T47D (cell line): ENCODE measurements at regions not wholly inside any gene's neighbourhood (a gene's known extent, or its start where the extent isn't known, plus 50 kb on each side); places are given as distances from the start of the nearest gene placed in this dataset.
A peak's percentile ranks its signal among the peaks of the same experiment; 100 is the strongest.

ENCODE experiments used
- DNase-seq, 2 experiments: peaks; one replicate each; pipeline versions ENCODE4 v3.0.0 to v3.0.0-alpha.2; 2011 to 2012; ENCODE audit warnings: low read depth in 1 of 2, low spot score in 1 of 2
- JUND ChIP-seq: IDR thresholded peaks from 2 replicates; pipeline ENCODE4 v1.6.1; 2012; ENCODE audit warnings: low read depth
- in situ Hi-C: cut with HindIII; loops from 2 replicates; pipeline ENCODE4 v1.10.0; 2016; ENCODE audit warnings: low sequenced_read_pairs, low pct_unique_long_range_greater_than_20kb

- DNase-seq, result no peak
- TF ChIP-seq JUND, result no peak
- in situ Hi-C loops, result no loop called here
Observed at GRCh38 chr12:92229381-92229780, 83.7 kb upstream of the BTG1 start.

DNA sequence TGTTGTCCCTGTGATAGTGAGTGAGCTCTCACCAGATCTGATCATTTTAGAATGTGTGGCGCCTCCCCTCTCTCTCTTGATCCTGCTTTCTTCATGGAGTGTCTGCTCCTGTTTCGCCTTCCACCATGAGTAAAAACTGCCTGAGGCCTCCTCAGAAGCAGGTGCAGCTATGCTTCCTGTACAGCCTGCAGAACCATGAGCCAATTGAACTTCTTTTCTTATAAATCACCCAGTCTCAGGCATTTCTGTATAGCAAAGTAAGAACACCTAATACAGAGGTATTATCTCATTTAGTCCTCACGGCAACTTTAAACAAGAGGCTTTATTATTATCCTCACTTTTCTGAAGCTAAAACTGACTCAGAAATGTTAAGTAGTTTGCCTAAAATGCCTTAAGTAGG, 81.3 kb upstream of the BTG1 start:
- DNase-seq, result no peak
- no peak for TF ChIP-seq JUND
- in situ Hi-C loops, result no loop called here

DNA sequence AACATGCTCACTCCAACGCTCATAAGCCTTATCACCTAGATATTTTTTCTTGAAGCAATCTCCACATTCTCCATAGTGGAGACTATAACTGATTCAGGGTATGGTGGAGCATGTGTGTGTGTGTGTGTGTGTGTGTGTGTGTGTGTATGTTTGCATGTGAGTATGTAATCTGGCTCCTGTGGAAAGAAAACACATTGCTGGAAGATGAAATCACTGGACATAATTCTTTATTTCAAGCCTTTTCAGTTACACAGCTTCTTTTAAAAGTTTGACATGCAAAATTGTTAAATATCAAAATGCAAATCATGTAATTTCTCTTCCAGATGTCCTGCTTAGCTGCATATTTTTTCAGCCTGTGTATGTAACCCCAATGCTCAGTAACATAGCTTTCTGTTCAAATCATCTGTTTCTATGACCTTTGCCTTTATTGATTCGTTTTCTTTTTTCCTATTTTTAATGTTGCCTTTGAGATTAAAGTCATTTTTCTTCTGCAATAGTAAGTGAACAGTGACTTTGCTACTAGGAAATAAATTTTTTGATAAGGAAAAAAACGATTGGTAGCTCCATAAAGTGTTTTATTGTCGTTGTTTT, 80.5 kb upstream of the BTG1 start:
- TF ChIP-seq JUND, result no peak
- in situ Hi-C loops, result no loop called here

GRCh38 chr12:92224685-92225331, 79.2 kb upstream of the BTG1 start:
- TF ChIP-seq JUND, result no peak
- no peak for DNase-seq
- in situ Hi-C loops, result no loop called here

More for the DNA sequence above, 80.5 kb upstream of the BTG1 start:
- no peak for DNase-seq

GRCh38 chr12:92223481-92223880, 77.8 kb upstream of the BTG1 start:
- in situ Hi-C loops, result no loop called here
- DNase-seq, result no peak
- TF ChIP-seq JUND, result no peak

DNA sequence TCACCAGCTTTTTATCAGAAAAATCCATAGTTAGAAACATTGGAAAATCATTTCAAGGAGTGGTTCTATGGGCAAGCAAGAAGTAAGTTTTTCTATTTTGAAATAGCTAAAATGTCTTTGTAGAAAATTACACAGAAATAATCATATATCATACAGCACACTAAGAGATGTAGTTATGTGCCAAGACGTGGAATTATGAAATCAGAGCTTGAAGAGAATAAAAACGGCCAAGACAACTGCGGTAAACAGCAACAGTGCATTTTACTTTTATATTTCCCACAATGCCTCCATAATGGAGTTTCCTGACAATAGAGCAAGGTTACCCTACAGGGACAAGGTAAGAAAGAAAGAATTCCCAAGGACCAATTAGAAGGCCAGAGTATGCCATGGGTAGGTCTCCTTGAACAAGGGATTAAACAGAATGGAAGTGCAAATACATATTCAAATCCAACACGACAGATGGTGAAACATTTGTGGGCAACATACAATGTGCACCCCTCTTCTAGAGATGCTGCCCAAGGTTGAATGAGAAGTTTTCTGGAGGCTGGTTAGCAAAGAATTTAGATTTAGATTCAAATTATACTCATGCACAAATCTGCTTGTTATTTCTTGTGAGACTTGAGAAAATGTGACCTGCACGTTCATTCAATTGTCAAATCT, 76.1 kb upstream of the BTG1 start:
- TF ChIP-seq JUND, result no peak
- in situ Hi-C loops, result no loop called here

GRCh38 chr12:92218394-92219077, 72.9 kb upstream of the BTG1 start:
- no peak for TF ChIP-seq JUND
- in situ Hi-C loops, result no loop called here
- DNase-seq, result no peak

More for the DNA sequence above, 76.1 kb upstream of the BTG1 start:
- DNase-seq, result no peak

DNA sequence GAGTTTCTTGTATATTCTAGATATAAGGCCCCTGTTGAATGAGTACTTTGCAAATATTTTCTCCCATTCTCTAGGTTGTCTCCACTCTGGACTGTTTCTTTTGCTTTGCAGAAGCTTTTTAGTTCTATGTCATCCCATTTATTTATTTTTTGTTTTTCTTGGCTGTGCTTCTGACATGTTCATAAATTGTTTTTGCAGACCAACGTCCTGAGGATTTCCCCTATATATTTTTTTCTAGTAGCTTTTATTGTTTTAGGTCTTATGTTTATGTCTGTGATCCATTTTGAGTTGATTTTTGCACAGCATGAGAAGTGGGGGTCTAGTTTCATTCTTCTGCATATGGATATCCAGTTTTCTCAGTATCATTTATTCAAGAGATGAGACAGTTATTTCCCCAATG, 70.4 kb upstream of the BTG1 start:
- TF ChIP-seq JUND, result no peak
- in situ Hi-C loops, result no loop called here
- DNase-seq, result no peak

GRCh38 chr12:92215358-92215757, 69.7 kb upstream of the BTG1 start:
- in situ Hi-C loops, result no loop called here
- DNase-seq, result no peak
- TF ChIP-seq JUND, result no peak

DNA sequence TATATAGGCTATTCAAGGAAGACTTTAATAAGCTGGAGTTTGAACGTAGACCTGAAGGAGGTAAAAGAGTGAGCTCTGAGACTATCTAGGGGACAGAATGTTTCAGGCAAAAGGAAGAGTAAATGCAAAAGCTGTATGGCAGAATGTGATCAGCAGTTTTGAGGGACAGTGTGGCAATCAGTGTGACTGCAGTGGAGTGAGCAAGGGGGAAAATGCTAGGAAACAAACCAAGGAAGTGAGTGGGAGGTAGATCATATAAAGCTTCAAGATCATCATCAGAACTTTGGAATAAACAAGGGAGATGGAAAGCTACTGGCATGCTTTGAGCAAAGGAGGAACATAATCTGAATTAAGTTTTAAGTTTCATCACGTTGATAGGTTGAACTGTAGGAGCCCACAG, 67.5 kb upstream of the BTG1 start:
- no peak for TF ChIP-seq JUND
- no peak for DNase-seq
- in situ Hi-C loops, result no loop called here

GRCh38 chr12:92210071-92210470, 64.4 kb upstream of the BTG1 start:
- DNase-seq, result no peak
- in situ Hi-C loops, result no loop called here
- TF ChIP-seq JUND, result no peak

DNA sequence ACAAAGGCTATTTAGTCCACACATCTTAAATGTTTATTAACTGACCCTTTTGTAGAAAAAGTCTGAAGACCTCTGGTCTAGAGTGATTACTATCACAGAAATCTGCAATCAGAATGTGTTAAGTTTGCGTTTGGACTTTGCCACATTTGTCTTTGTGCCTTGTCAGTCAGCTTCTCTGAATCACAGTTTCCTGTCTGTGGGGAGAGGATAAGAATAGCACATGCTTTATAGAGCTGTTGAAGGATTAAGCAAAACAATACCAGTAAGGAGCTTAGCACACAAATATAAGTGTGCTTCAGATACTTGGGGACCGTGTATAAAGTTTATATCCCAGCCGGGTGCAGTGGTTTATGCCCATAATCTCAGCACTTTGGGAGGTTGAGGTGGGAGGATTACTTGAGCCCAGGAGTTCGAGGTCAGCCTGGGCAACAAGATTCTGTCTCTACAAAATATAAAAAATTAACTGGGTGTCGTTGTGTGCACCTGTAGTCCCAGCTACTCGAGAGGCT, 63.0 kb upstream of the BTG1 start:
- in situ Hi-C loops, result no loop called here
- no peak for DNase-seq
- TF ChIP-seq JUND, result no peak

GRCh38 chr12:92206596-92206995, 61.0 kb upstream of the BTG1 start:
- in situ Hi-C loops, result no loop called here
- no peak for TF ChIP-seq JUND
- DNase-seq, result peak in 1 of 2 experiments; percentile 28
